HepG2 (cell line): ENCODE measurements at regions not wholly inside any gene's neighbourhood (a gene's known extent, or its start where the extent isn't known, plus 50 kb on each side); places are given as distances from the start of the nearest gene placed in this dataset.

Source experiments
- ATAC-seq: fragments of 200-7000 bp; cut with Tn5 transposase; 3 replicates; pipeline ENCODE4 v1.9.1; 2020; ENCODE audit warnings: mild to moderate bottlenecking, moderate library complexity
- BruUV-seq: library from RNA; stranded (reverse); fragments of 400-500 nt; replicated peaks from 2 replicates; lab custom pipeline; 2021; lab: Mats Ljungman, UMichigan
- CTCF ChIA-PET: fragments of 300-600 bp; formaldehyde crosslinking; extraction: SDS; loops from one replicate; lab custom pipeline; 2021; ENCODE audit warnings: low total read pairs, inconsistent platforms, low intra/inter-chr PET ratio; lab: Yijun Ruan, JAX
- POLR2A ChIA-PET: fragments of 350-600 bp; sonication (Branson Sonifier 250); formaldehyde crosslinking; loops from one replicate; lab custom pipeline; 2020; ENCODE audit warnings: antibody characterized with exemption, inconsistent platforms; lab: Yijun Ruan, JAX
- DNase-seq: peaks from one replicate; pipeline ENCODE4 v3.0.0-alpha.2; 2015; ENCODE audit warnings: low spot score
- FAIRE-seq: peaks from 3 replicates; lab custom pipeline; 2011; peaks lifted over from hg19 to GRCh38; lab: Jason Lieb, UNC
- H2AFZ ChIP-seq: one replicate; pipeline ENCODE4 v1.6.1; 2011; ENCODE audit warnings: low read length, inconsistent platforms
- H3K27ac ChIP-seq: fragments of 300-600 bp; 3 replicates; pipeline ENCODE4 v1.8.0; 2011; ENCODE audit warnings: mixed run types, mild to moderate bottlenecking, mixed read lengths, low read length, inconsistent platforms; ENCODE audit not compliant: insufficient read depth; ENCODE audit errors: extremely low read length
- H3K27me3 ChIP-seq, 2 experiments: fragments of 200-600 bp in 1 of 2; 2 replicates in 1 of 2; 3 replicates in 1 of 2; pipeline versions ENCODE4 v1.6.0 to v1.8.0; 2011; ENCODE audit warnings: low read length in 2 of 2, mild to moderate bottlenecking in 2 of 2, moderate library complexity in 2 of 2, inconsistent platforms in 1 of 2; ENCODE audit not compliant: insufficient read depth in 2 of 2, control insufficient read depth in 1 of 2
- H3K36me3 ChIP-seq, 2 experiments: fragments of 200-600 bp in 1 of 2; replicated peaks in 1 of 2; 2 replicates in 1 of 2; 3 replicates in 1 of 2; pipeline versions ENCODE4 v1.5.1 to v1.8.0; 2011; ENCODE audit warnings: low read length in 2 of 2, inconsistent platforms in 1 of 2; ENCODE audit not compliant: insufficient read depth in 2 of 2, control insufficient read depth in 1 of 2
- H3K4me1 ChIP-seq: 2 replicates; pipeline ENCODE4 v1.5.1; 2012; ENCODE audit warnings: low read length, inconsistent platforms; ENCODE audit not compliant: insufficient read depth
- H3K4me2 ChIP-seq: 2 replicates; pipeline ENCODE4 v1.6.0; 2011; ENCODE audit warnings: low read depth, low read length, inconsistent platforms
- H3K4me3 ChIP-seq, 3 experiments: fragments of 200-600 bp in 1 of 3; sonication (generic), shearing (Covaris generic) in 1 of 3; replicated peaks in 1 of 3; 2 replicates each; pipeline ENCODE4 v1.5.1; 2011 to 2016; ENCODE audit warnings: low read length in 3 of 3, inconsistent platforms in 2 of 3, low read depth in 2 of 3, mild to moderate bottlenecking in 2 of 3, control low read depth in 1 of 3, mixed read lengths in 1 of 3; ENCODE audit not compliant: insufficient read depth in 1 of 3
- H3K79me2 ChIP-seq: one replicate; pipeline ENCODE4 v1.6.1; 2011; ENCODE audit warnings: low read length, inconsistent platforms; ENCODE audit not compliant: insufficient read depth
- H3K9ac ChIP-seq: 2 replicates; pipeline ENCODE4 v1.6.0; 2011; ENCODE audit warnings: mild to moderate bottlenecking, low read depth, low read length, inconsistent platforms; ENCODE audit not compliant: insufficient read depth
- H3K9me3 ChIP-seq: 2 replicates; pipeline ENCODE4 v1.5.1; 2012; ENCODE audit warnings: mild to moderate bottlenecking, low read length
- H4K20me1 ChIP-seq: 2 replicates; pipeline ENCODE4 v1.6.0; 2011; ENCODE audit warnings: inconsistent platforms, mild to moderate bottlenecking, low read length, moderate library complexity; ENCODE audit not compliant: insufficient read depth
- CC2D1A ChIP-seq: sonication (generic); formaldehyde crosslinking; IDR thresholded peaks from 2 replicates; pipeline ENCODE4 v1.8.1; 2023; ENCODE audit warnings: mild to moderate bottlenecking, missing genetic modification reagents
- CREB1 ChIP-seq, 2 experiments: fragments of 450-650 bp in 1 of 2; IDR thresholded peaks; 2 replicates each; pipeline ENCODE4 v1.6.1; 2016 to 2017; ENCODE audit warnings: control low read depth in 1 of 2, mild to moderate bottlenecking in 1 of 2, missing compliant biosample characterization in 1 of 2, missing genetic modification characterization in 1 of 2
- EED ChIP-seq: sonication (generic); formaldehyde crosslinking; IDR thresholded peaks from 2 replicates; pipeline ENCODE4 v1.5.0; 2020; ENCODE audit warnings: mild to moderate bottlenecking, missing genetic modification reagents
- MAZ ChIP-seq, 2 experiments: sonication (generic) in 1 of 2; formaldehyde crosslinking in 1 of 2; IDR thresholded peaks; 2 replicates each; pipeline versions ENCODE4 v1.5.0 to v1.6.1; 2012 to 2020; ENCODE audit warnings: low read depth in 2 of 2, mild to moderate bottlenecking in 2 of 2, borderline replicate concordance in 1 of 2, improper control_type of control experiment in 1 of 2, low read length in 1 of 2, missing genetic modification reagents in 1 of 2, moderate library complexity in 1 of 2
- MED1 ChIP-seq: sonication (generic); formaldehyde crosslinking; IDR thresholded peaks from 2 replicates; pipeline ENCODE4 v1.4.0; 2020; ENCODE audit warnings: missing genetic modification reagents
- NFE2L1 ChIP-seq: sonication (generic); formaldehyde crosslinking; IDR thresholded peaks from 2 replicates; pipeline ENCODE4 v1.4.0; 2020; ENCODE audit warnings: missing genetic modification reagents, mild to moderate bottlenecking, borderline replicate concordance
- NR2F1 ChIP-seq, 2 experiments: fragments of 450-650 bp in 1 of 2; formaldehyde crosslinking in 1 of 2; IDR thresholded peaks; 2 replicates each; pipeline versions ENCODE4 v1.5.0 to v1.6.1; 2016 to 2020; ENCODE audit warnings: mild to moderate bottlenecking in 1 of 2, missing compliant biosample characterization in 1 of 2, missing genetic modification reagents in 1 of 2, moderate library complexity in 1 of 2
- ZBTB14 ChIP-seq: sonication (generic); formaldehyde crosslinking; IDR thresholded peaks from 2 replicates; pipeline ENCODE4 v1.4.0; 2020; ENCODE audit warnings: missing genetic modification reagents
- ZNF350 ChIP-seq: sonication (generic); formaldehyde crosslinking; IDR thresholded peaks from 2 replicates; pipeline ENCODE4 v1.4.0; 2020; ENCODE audit warnings: mild to moderate bottlenecking, low read depth, missing genetic modification reagents, borderline replicate concordance
- ZNF777 ChIP-seq: sonication (generic); formaldehyde crosslinking; IDR thresholded peaks from 2 replicates; pipeline ENCODE4 v1.4.0; 2020; ENCODE audit warnings: missing genetic modification reagents
- ZNF782 ChIP-seq: sonication (generic); formaldehyde crosslinking; IDR thresholded peaks from 2 replicates; pipeline ENCODE4 v1.4.0; 2020; ENCODE audit warnings: missing genetic modification reagents, mild to moderate bottlenecking, borderline replicate concordance
- WGBS: methylation state at CpG from one replicate; pipeline ENCODE4 v1.1.6; 2017; ENCODE audit warnings: low lambda C conversion rate; 5-methylcytosine and 5-hydroxymethylcytosine counted together
- in situ Hi-C: cut with HindIII; loops from 2 replicates; pipeline ENCODE4 v1.10.0; 2017; ENCODE audit warnings: low pct_unique_long_range_greater_than_20kb; ENCODE audit not compliant: extremely low pct_ligation_motif_present
- intact Hi-C: fragments of 100-400 bp; cut with micrococcal nuclease; formaldehyde crosslinking; loops from one replicate; pipeline ENCODE4 v1.10.0; 2022; ENCODE audit not compliant: unreplicated experiment
- TF ChIP-seq, protein P1 (sequence below): sonication (generic); formaldehyde crosslinking; IDR thresholded peaks from 2 replicates; pipeline ENCODE4 v1.5.1; 2020; ENCODE audit warnings: mild to moderate bottlenecking, missing genetic modification reagents, borderline replicate concordance
- TF ChIP-seq, protein P2 (sequence below): sonication (generic); formaldehyde crosslinking; IDR thresholded peaks from 2 replicates; pipeline ENCODE4 v1.4.0; 2020; ENCODE audit warnings: missing genetic modification reagents, borderline replicate concordance

- BruUV-seq: no TSS peak
- Histone ChIP-seq H4K20me1 (no peaks in the 10 kb centered on the region), H3K9ac (no peak overlapping the region), H3K9me3 (no peaks in the 10 kb centered on the region), H3K4me2 (no peak overlapping the region), H3K27ac (no peak overlapping the region), H2AFZ (no peak overlapping the region), H3K79me2 (no peaks in the 10 kb centered on the region), H3K36me3 (no peaks in the 10 kb centered on the region), H3K4me3 (no peak overlapping the region), H3K27me3 (peaks cover 3 to 50% of the 10 kb centered on the region in 2 experiments; a peak in 4 of 5 replicates), H3K4me1 (no peaks in the 10 kb centered on the region)
- intact Hi-C loops: no loop called here
- POLR2A ChIA-PET: no interaction called here
- CTCF ChIA-PET: no interaction called here
- DNase-seq: no peak
- no peak for ATAC-seq
- in situ Hi-C loops: loop anchor here (25.0 kb wide), 1 partner anchor 428 kb away; no protein-coding TSS in a partner anchor
- TF ChIP-seq, protein P1, sequence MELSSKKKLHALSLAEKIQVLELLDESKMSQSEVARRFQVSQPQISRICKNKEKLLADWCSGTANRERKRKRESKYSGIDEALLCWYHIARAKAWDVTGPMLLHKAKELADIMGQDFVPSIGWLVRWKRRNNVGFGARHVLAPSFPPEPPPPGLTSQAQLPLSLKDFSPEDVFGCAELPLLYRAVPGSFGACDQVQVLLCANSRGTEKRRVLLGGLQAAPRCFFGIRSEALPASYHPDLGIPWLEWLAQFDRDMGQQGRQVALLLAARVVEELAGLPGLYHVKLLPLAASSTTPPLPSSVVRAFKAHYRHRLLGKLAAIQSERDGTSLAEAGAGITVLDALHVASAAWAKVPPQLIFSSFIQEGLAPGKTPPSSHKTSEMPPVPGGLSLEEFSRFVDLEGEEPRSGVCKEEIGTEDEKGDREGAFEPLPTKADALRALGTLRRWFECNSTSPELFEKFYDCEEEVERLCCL: no peak
- no peak for FAIRE-seq
- WGBS: 35% methylated on average over 16 of the region's 16 CpGs
Observed at GRCh38 chr2:238790126-238790832, 57.6 kb upstream of the TWIST2 start.

- no peak overlapping the region for H3K4me3 ChIP-seq
- DNase-seq (no peak), FAIRE-seq (no peak), ATAC-seq (no peak; the same call in 2 of the 3 replicates)
- peaks cover 4 to 48% of the 10 kb centered on the region in 2 experiments; a peak in 4 of 5 replicates for H3K27me3 ChIP-seq
- BruUV-seq: no TSS peak
- H3K36me3 ChIP-seq: no peaks in the 10 kb centered on the region
- in situ Hi-C loops: loop anchor here (25.0 kb wide), 1 partner anchor 429 kb away; no protein-coding TSS in a partner anchor
- H3K27ac ChIP-seq: no peak overlapping the region
- H2AFZ ChIP-seq: no peak overlapping the region
- H3K4me2 ChIP-seq: no peak overlapping the region
- H3K9me3 ChIP-seq: no peaks in the 10 kb centered on the region
- no peaks in the 10 kb centered on the region for H3K4me1 ChIP-seq
- ChIA-PET POLR2A (no interaction called here), CTCF (no interaction called here)
- WGBS: 41% methylated on average over 12 of the region's 12 CpGs
- intact Hi-C loops: no loop called here
- no peak overlapping the region for H3K9ac ChIP-seq
- no peaks in the 10 kb centered on the region for H4K20me1 ChIP-seq
- H3K79me2 ChIP-seq: no peaks in the 10 kb centered on the region
- TF ChIP-seq EED (CRISPR knock-in tag) (no peak), ZNF782 (CRISPR knock-in tag) (no peak), ZNF777 (CRISPR knock-in tag) (no peak), NR2F1 (CRISPR knock-in tag; IDR thresholded peaks at IDR 0.05) (no peak), CREB1 (IDR thresholded peaks at IDR 0.05) (no peak), CREB1 (CRISPR knock-in tag; IDR thresholded peaks at IDR 0.05) (no peak), ZNF350 (CRISPR knock-in tag) (no peak), MAZ (IDR thresholded peaks at IDR 0.05; ENCODE audit: borderline replicate concordance, low read depth, low read length) (no peak), MAZ (CRISPR knock-in tag; IDR thresholded peaks at IDR 0.05; ENCODE audit: low read depth) (no peak), ZBTB14 (CRISPR knock-in tag) (no peak), NFE2L1 (no peak), CC2D1A (CRISPR knock-in tag) (no peak), MED1 (CRISPR knock-in tag) (no peak)
- TF ChIP-seq, protein P2, sequence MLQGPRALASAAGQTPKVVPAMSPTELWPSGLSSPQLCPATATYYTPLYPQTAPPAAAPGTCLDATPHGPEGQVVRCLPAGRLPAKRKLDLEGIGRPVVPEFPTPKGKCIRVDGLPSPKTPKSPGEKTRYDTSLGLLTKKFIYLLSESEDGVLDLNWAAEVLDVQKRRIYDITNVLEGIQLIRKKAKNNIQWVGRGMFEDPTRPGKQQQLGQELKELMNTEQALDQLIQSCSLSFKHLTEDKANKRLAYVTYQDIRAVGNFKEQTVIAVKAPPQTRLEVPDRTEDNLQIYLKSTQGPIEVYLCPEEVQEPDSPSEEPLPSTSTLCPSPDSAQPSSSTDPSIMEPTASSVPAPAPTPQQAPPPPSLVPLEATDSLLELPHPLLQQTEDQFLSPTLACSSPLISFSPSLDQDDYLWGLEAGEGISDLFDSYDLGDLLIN: no peak
Observed at GRCh38 chr2:238790833-238791230, 57.1 kb upstream of the TWIST2 start.
